WERI-Rb-1 (cell line): ENCODE measurements at regions not wholly inside any gene's neighbourhood (a gene's known extent, or its start where the extent isn't known, plus 50 kb on each side); places are given as distances from the start of the nearest gene placed in this dataset.

Experiments used
- DNase-seq: peaks from one replicate; pipeline ENCODE4 v3.0.0-alpha.2; 2020
- H3K27ac ChIP-seq: fragments of 250-450 bp; sonication (Bioruptor Pico); 2 replicates; pipeline ENCODE4 v1.5.1; 2020; ENCODE audit warnings: mild to moderate bottlenecking, moderate library complexity
- H3K27me3 ChIP-seq: fragments of 250-450 bp; sonication (Bioruptor Pico); 2 replicates; pipeline ENCODE4 v1.5.1; 2021; ENCODE audit warnings: mild to moderate bottlenecking, low read depth, moderate library complexity; ENCODE audit not compliant: insufficient read depth, severe bottlenecking
- H3K36me3 ChIP-seq: fragments of 250-450 bp; sonication (Bioruptor Pico); 2 replicates; pipeline ENCODE4 v1.5.1; 2020; ENCODE audit warnings: mild to moderate bottlenecking, moderate library complexity
- H3K4me3 ChIP-seq: 2 replicates; pipeline ENCODE4 v1.5.1; 2011; ENCODE audit warnings: low read depth, mild to moderate bottlenecking, control low read depth, low read length
- H3K9me3 ChIP-seq: fragments of 250-450 bp; sonication (Bioruptor Pico); 2 replicates; pipeline ENCODE4 v1.5.1; 2021; ENCODE audit warnings: mild to moderate bottlenecking, moderate library complexity; ENCODE audit not compliant: severe bottlenecking
- TF ChIP-seq, protein P1 (sequence below): IDR thresholded peaks from 2 replicates; pipeline ENCODE4 v1.5.1; 2011; ENCODE audit warnings: low read depth, mild to moderate bottlenecking, control low read depth, inconsistent platforms, low read length

GRCh38 chr13:40270726-40271125 is 395.7 kb downstream of the FOXO1 start:
- H3K27ac ChIP-seq = no peak overlapping the region
- TF ChIP-seq, protein P1, sequence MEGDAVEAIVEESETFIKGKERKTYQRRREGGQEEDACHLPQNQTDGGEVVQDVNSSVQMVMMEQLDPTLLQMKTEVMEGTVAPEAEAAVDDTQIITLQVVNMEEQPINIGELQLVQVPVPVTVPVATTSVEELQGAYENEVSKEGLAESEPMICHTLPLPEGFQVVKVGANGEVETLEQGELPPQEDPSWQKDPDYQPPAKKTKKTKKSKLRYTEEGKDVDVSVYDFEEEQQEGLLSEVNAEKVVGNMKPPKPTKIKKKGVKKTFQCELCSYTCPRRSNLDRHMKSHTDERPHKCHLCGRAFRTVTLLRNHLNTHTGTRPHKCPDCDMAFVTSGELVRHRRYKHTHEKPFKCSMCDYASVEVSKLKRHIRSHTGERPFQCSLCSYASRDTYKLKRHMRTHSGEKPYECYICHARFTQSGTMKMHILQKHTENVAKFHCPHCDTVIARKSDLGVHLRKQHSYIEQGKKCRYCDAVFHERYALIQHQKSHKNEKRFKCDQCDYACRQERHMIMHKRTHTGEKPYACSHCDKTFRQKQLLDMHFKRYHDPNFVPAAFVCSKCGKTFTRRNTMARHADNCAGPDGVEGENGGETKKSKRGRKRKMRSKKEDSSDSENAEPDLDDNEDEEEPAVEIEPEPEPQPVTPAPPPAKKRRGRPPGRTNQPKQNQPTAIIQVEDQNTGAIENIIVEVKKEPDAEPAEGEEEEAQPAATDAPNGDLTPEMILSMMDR = no peak

GRCh38 chr13:40271271-40271885 is 395.1 kb downstream of the FOXO1 start:
- TF ChIP-seq, protein P1 = no peak

More at GRCh38 chr13:40270726-40271125, 395.7 kb downstream of the FOXO1 start:
- Histone ChIP-seq H3K27me3 (no peaks in the 10 kb centered on the region), H3K9me3 (no peaks in the 10 kb centered on the region), H3K36me3 (no peaks in the 10 kb centered on the region), H3K4me3 (no peak overlapping the region)
- no peak for DNase-seq

GRCh38 chr13:40271931-40272775 is 394.3 kb downstream of the FOXO1 start:
- TF ChIP-seq, protein P1 = no peak
- no peaks in the 10 kb centered on the region for H3K9me3 ChIP-seq
- no peaks in the 10 kb centered on the region for H3K36me3 ChIP-seq
- H3K27ac ChIP-seq = no peak overlapping the region
- no peak overlapping the region for H3K4me3 ChIP-seq
- no peak for DNase-seq
- H3K27me3 ChIP-seq = no peaks in the 10 kb centered on the region

More at GRCh38 chr13:40271271-40271885, 395.1 kb downstream of the FOXO1 start:
- no peak overlapping the region for H3K4me3 ChIP-seq
- no peaks in the 10 kb centered on the region for H3K36me3 ChIP-seq
- no peak for DNase-seq
- no peaks in the 10 kb centered on the region for H3K27me3 ChIP-seq
- H3K27ac ChIP-seq = no peak overlapping the region
- no peaks in the 10 kb centered on the region for H3K9me3 ChIP-seq

DNA sequence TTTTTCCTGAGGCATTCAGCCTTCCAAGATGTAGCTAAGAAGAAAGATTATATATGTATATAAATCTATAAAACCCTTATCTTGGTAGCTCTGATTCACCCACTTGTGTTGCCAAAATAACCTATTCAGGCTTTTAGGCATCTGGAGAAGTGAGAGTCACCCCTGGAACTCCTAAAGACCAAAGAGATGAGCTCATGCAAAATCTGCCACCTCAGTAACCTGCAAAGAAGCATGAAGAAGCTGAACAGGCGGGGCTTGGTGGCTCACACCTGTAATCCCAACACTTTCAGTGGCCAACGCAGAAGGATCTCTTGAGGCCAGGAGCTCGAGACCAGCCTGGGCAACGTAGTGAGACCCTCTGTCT is 393.7 kb downstream of the FOXO1 start:
- H3K27ac ChIP-seq = no peak overlapping the region
- H3K27me3 ChIP-seq = no peaks in the 10 kb centered on the region
- H3K36me3 ChIP-seq = no peaks in the 10 kb centered on the region
- no peak for DNase-seq
- H3K9me3 ChIP-seq = no peaks in the 10 kb centered on the region
- H3K4me3 ChIP-seq = no peak overlapping the region
- TF ChIP-seq, protein P1 = no peak

DNA sequence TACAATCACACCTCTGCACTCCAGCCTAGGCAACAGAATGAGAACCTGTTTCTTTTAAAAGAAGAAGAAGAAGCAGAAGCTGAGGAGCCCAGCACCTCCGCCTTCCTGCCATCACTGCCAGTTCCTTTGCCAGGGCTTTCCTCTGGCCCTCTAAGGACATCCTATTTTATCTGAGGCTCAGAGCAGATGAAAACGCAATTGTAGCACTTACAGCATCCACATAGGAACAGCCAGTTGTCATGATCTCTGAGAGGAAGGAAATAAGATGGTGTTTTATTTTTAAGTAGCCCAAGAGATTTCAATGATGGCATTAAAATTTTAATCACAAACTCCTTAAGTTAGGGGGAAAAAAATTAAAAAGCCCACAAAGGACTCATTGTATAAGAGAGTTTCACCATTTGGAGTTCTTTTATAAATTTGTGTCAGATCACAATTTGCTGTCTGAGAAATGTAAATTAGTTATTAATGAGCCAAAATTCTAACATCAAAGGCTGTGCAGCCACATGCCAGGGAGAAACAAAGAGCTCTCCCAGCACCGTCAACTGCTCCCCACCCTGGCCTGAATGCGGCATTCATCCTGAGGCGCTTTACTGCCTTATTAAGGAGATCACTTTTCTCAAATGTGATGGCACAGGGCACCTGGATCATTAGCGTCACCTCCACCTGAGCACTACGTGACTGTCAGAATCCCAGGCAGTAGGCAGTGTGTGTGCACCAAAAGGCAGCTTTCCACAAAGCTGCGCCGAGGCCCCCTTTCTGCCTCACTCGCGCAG is 393.0 kb downstream of the FOXO1 start:
- TF ChIP-seq, protein P1 = no peak
- H3K36me3 ChIP-seq = no peaks in the 10 kb centered on the region

More for the DNA sequence above, 393.0 kb downstream of the FOXO1 start:
- no peaks in the 10 kb centered on the region for H3K9me3 ChIP-seq
- H3K27ac ChIP-seq = no peak overlapping the region
- H3K4me3 ChIP-seq = no peak overlapping the region
- DNase-seq = no peak
- no peaks in the 10 kb centered on the region for H3K27me3 ChIP-seq
